ENCODE measurements at regions not wholly inside any gene's neighbourhood (a gene's known extent, or its start where the extent isn't known, plus 50 kb on each side); places are given as distances from the start of the nearest gene placed in this dataset.

- Histone ChIP-seq H3K36me3 (ENCODE audit: control insufficient read depth, insufficient read depth, low read length) (no peaks in the 10 kb centered on the region), H3K27me3 (replicated peaks; ENCODE audit: control insufficient read depth, insufficient read depth, low read length) (no peaks in the 10 kb centered on the region), H3K4me1 (no peaks in the 10 kb centered on the region), H3K9me3 (peaks cover 2% of the 10 kb centered on the region; the same call in 1 of the 2 replicates), H3K4me3 (ENCODE audit: low read depth, low read length) (no peak overlapping the region)
- DNase-seq = no peak
- CTCF ChIA-PET = no interaction called here
- Mint-ChIP-seq H3K27me3 (ENCODE audit: insufficient read depth, unreplicated experiment) (peaks cover 3% of the 10 kb centered on the region), H3K9me3 (ENCODE audit: unreplicated experiment) (no peaks in the 10 kb centered on the region), H3K36me3 (ENCODE audit: insufficient read depth, unreplicated experiment) (no peaks in the 10 kb centered on the region), H3K4me3 (ENCODE audit: unreplicated experiment) (no peak overlapping the region), H3K4me1 (ENCODE audit: low read depth, unreplicated experiment) (no peaks in the 10 kb centered on the region), H3K27ac (ENCODE audit: unreplicated experiment) (no peak overlapping the region)
- POLR2A ChIA-PET = no interaction called here
- BruUV-seq (replicated peaks) = no TSS peak
- intact Hi-C loops (cut with micrococcal nuclease; ENCODE audit: unreplicated experiment) = no loop called here
- TF ChIP-seq CTCF (IDR thresholded peaks at IDR 0.05; ENCODE audit: insufficient read depth in 1 of 2, low read depth in 1 of 2, low read length in 1 of 2, severe bottlenecking in 1 of 2, unreplicated experiment in 1 of 2) = no peak
These were observed 75.6 kb upstream of the CERS6 start for GRCh38 chr2:168380500-168380899.

DNA sequence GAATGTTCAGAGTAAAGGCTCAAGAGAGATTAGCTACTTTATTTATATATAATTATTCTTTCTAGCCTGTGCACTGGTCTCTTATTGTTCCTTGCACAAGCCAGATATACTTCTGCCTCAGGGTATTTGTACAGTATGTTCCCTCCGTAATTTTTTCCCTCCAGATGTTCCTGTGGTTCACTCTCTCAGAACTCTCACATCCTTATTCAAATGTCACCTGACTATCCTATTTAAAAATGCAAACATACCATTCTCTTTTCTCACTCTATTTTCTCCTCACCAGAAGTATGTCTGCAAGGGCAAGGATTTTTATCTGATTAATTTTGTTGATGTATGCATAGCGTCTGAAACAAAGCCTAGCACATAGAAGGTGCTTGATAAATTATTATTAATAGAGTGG lies 64.0 kb upstream of the CERS6 start:
- CTCF ChIA-PET = interaction anchor here (0.5 kb wide), 1 partner anchor 12 kb away, joined by 5 read pairs; no protein-coding TSS in a partner anchor

DNA sequence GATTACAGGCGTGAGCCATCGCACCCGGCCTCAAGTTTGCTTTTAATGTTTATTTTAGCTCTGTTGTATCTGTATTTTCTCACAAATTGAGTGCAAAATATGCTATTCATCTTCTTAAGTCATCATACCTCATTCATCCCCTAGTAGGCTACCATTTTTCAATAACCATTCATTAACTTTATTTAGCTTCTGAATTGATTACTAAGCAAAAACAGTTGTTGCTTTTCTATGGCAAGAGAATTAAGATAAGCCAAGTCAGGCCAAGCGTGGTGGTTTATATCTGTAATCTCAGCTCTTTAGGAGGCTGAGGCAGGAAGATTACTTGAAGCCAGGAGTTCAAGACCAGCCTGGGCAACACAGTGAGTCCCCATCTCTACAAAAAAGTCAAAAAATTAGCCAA lies 63.3 kb upstream of the CERS6 start:
- ChIA-PET CTCF (no interaction called here), POLR2A (no interaction called here)
- Histone ChIP-seq H3K36me3 (ENCODE audit: control insufficient read depth, insufficient read depth, low read length) (no peaks in the 10 kb centered on the region), H3K27me3 (replicated peaks; ENCODE audit: control insufficient read depth, insufficient read depth, low read length) (no peaks in the 10 kb centered on the region), H3K4me3 (ENCODE audit: low read depth, low read length) (no peak overlapping the region), H3K9me3 (0 out of 2 replicates have a peak, but pooled peaks cover 3% of the 10 kb centered on the region), H3K4me1 (no peaks in the 10 kb centered on the region)
- intact Hi-C loops (cut with micrococcal nuclease; ENCODE audit: unreplicated experiment) = no loop called here
- DNase-seq = no peak
- BruUV-seq (replicated peaks) = no TSS peak
- H3K36me3 Mint-ChIP-seq (ENCODE audit: insufficient read depth, unreplicated experiment) = no peaks in the 10 kb centered on the region
- no peak for TF ChIP-seq CTCF (IDR thresholded peaks at IDR 0.05; ENCODE audit: insufficient read depth in 1 of 2, low read depth in 1 of 2, low read length in 1 of 2, severe bottlenecking in 1 of 2, unreplicated experiment in 1 of 2)
- no peak overlapping the region for H3K4me3 Mint-ChIP-seq (ENCODE audit: unreplicated experiment)
- H3K27me3 Mint-ChIP-seq (ENCODE audit: insufficient read depth, unreplicated experiment) = peaks cover 2% of the 10 kb centered on the region
- no peak overlapping the region for H3K27ac Mint-ChIP-seq (ENCODE audit: unreplicated experiment)
- no peaks in the 10 kb centered on the region for H3K9me3 Mint-ChIP-seq (ENCODE audit: unreplicated experiment)
- no peaks in the 10 kb centered on the region for H3K4me1 Mint-ChIP-seq (ENCODE audit: low read depth, unreplicated experiment)

More for the DNA sequence above, 64.0 kb upstream of the CERS6 start:
- Mint-ChIP-seq H3K27ac (ENCODE audit: unreplicated experiment) (no peak overlapping the region), H3K36me3 (ENCODE audit: insufficient read depth, unreplicated experiment) (no peaks in the 10 kb centered on the region), H3K9me3 (ENCODE audit: unreplicated experiment) (no peaks in the 10 kb centered on the region), H3K4me3 (ENCODE audit: unreplicated experiment) (no peak overlapping the region), H3K4me1 (ENCODE audit: low read depth, unreplicated experiment) (no peaks in the 10 kb centered on the region), H3K27me3 (ENCODE audit: insufficient read depth, unreplicated experiment) (peaks cover 2% of the 10 kb centered on the region)
- Histone ChIP-seq H3K9me3 (0 out of 2 replicates have a peak, but pooled peaks cover 3% of the 10 kb centered on the region), H3K4me1 (no peaks in the 10 kb centered on the region), H3K27me3 (replicated peaks; ENCODE audit: control insufficient read depth, insufficient read depth, low read length) (no peaks in the 10 kb centered on the region), H3K36me3 (ENCODE audit: control insufficient read depth, insufficient read depth, low read length) (no peaks in the 10 kb centered on the region), H3K4me3 (ENCODE audit: low read depth, low read length) (no peak overlapping the region)
- intact Hi-C loops (cut with micrococcal nuclease; ENCODE audit: unreplicated experiment) = no loop called here
- DNase-seq = no peak
- POLR2A ChIA-PET = no interaction called here
- BruUV-seq (replicated peaks) = no TSS peak
- no peak for TF ChIP-seq CTCF (IDR thresholded peaks at IDR 0.05; ENCODE audit: insufficient read depth in 1 of 2, low read depth in 1 of 2, low read length in 1 of 2, severe bottlenecking in 1 of 2, unreplicated experiment in 1 of 2)

All from Caco-2 (cell line).